ENCODE measurements at regions not wholly inside any gene's neighbourhood (a gene's known extent, or its start where the extent isn't known, plus 50 kb on each side); places are given as distances from the start of the nearest gene placed in this dataset.

DNA sequence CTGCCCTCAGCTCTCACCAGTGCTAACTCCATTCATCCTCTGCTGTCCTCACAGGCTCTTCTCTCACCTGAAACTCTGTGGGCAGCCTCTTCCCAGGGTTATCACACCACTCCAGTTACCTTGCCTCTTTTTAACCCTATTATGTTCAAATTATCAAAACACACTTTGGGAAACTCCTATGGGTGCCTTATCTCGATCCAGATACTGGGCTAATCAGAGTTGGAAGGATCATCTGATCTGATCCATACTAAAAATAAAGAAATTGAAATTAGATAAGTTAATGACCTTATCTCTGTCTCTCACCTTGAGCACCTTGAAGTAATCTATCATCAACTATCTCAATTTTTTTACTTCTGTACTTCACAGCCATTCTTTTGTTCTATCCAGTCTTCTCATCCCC is 300.5 kb upstream of the ISL1 start:
- no peak overlapping the region for H2BK120ac ChIP-seq (ENCODE audit: insufficient read depth, low read length, poor library complexity)

DNA sequence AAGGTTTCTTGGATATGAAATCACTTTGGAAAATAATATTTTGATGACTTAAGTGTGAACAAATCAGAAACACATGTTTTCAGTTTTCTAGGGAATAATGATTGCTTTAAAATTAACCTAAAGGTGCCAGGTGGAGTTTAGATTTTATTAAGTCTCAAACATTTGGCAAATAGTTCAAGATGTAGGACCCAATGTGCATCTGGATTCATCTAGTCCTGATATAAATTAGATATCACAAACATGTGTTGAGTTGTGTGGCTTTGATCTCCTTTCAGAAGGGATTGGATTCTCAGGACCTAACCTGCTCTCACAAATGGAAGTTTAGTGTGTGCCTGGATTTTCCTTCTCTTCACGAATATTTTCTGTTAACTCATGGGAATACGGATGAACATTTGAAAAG is 291.4 kb upstream of the ISL1 start:
- H3K9ac ChIP-seq (ENCODE audit: low read length) = no peak overlapping the region
- H2BK12ac ChIP-seq (ENCODE audit: low read length) = no peak overlapping the region
- no CpG with 5 or more reads among the region's 2 CpGs for WGBS (ENCODE audit: extremely low coverage, insufficient coverage, insufficient read length)
- H3K14ac ChIP-seq (ENCODE audit: low read length) = no peak overlapping the region
- H3K4ac ChIP-seq (ENCODE audit: low read depth, low read length) = no peak overlapping the region
- no peak overlapping the region for H2AK5ac ChIP-seq (ENCODE audit: low read length)
- no peaks in the 10 kb centered on the region for H3K36me3 ChIP-seq (ENCODE audit: control insufficient read depth in 1 of 2, insufficient read depth in 2 of 2, low read length in 2 of 2)
- no peak for DNase-seq
- no peaks in the 10 kb centered on the region for H3K9me3 ChIP-seq (ENCODE audit: insufficient read depth, low read depth, low read length)
- no peak overlapping the region for H3K27ac ChIP-seq (ENCODE audit: low read depth, low read length)
- no peaks in the 10 kb centered on the region for H3K79me1 ChIP-seq (ENCODE audit: low read length)
- no peak overlapping the region for H3K4me2 ChIP-seq (ENCODE audit: low read length)
- no peak overlapping the region for H2AFZ ChIP-seq (ENCODE audit: insufficient read depth, low read length, poor library complexity)
- no peak overlapping the region for H4K91ac ChIP-seq (ENCODE audit: low read depth, low read length)
- no peaks in the 10 kb centered on the region for H3K4me1 ChIP-seq (ENCODE audit: control insufficient read depth in 1 of 2, insufficient read depth in 2 of 2, low read length in 2 of 2)
- no peak overlapping the region for H2BK120ac ChIP-seq (ENCODE audit: insufficient read depth, low read length, poor library complexity)
- H4K12ac ChIP-seq (ENCODE audit: low read depth, low read length) = no peak overlapping the region
- no peak overlapping the region for H3K23ac ChIP-seq (ENCODE audit: low read length)
- H3K4me3 ChIP-seq (ENCODE audit: low read depth, low read length) = no peak overlapping the region
- no peak overlapping the region for H3K18ac ChIP-seq (ENCODE audit: low read length)
- no peak overlapping the region for H2BK5ac ChIP-seq (ENCODE audit: low read depth, low read length, poor library complexity)
- H3K79me2 ChIP-seq (ENCODE audit: control insufficient read depth, insufficient read depth, low read length, poor library complexity) = no peaks in the 10 kb centered on the region
- H4K8ac ChIP-seq (ENCODE audit: low read depth, low read length) = no peak overlapping the region
- no peaks in the 10 kb centered on the region for H3K27me3 ChIP-seq (ENCODE audit: insufficient read depth, low read length)

More for the DNA sequence above, 300.5 kb upstream of the ISL1 start:
- Histone ChIP-seq H3K18ac (ENCODE audit: low read length) (no peak overlapping the region), H2AK5ac (ENCODE audit: low read length) (no peak overlapping the region), H3K79me1 (ENCODE audit: low read length) (no peaks in the 10 kb centered on the region), H3K79me2 (ENCODE audit: control insufficient read depth, insufficient read depth, low read length, poor library complexity) (no peaks in the 10 kb centered on the region), H3K4me1 (ENCODE audit: control insufficient read depth in 1 of 2, insufficient read depth in 2 of 2, low read length in 2 of 2) (no peaks in the 10 kb centered on the region), H4K8ac (ENCODE audit: low read depth, low read length) (no peak overlapping the region), H4K91ac (ENCODE audit: low read depth, low read length) (no peak overlapping the region), H3K23ac (ENCODE audit: low read length) (no peak overlapping the region), H4K12ac (ENCODE audit: low read depth, low read length) (no peak overlapping the region), H3K9ac (ENCODE audit: low read length) (no peak overlapping the region), H3K4ac (ENCODE audit: low read depth, low read length) (no peak overlapping the region), H3K27ac (ENCODE audit: low read depth, low read length) (no peak overlapping the region), H3K4me2 (ENCODE audit: low read length) (no peak overlapping the region), H3K27me3 (ENCODE audit: insufficient read depth, low read length) (no peaks in the 10 kb centered on the region), H3K9me3 (ENCODE audit: insufficient read depth, low read depth, low read length) (no peaks in the 10 kb centered on the region), H3K4me3 (ENCODE audit: low read depth, low read length) (no peak overlapping the region), H3K14ac (ENCODE audit: low read length) (no peak overlapping the region), H3K36me3 (ENCODE audit: control insufficient read depth in 1 of 2, insufficient read depth in 2 of 2, low read length in 2 of 2) (no peaks in the 10 kb centered on the region), H2BK12ac (ENCODE audit: low read length) (no peak overlapping the region), H2AFZ (ENCODE audit: insufficient read depth, low read length, poor library complexity) (no peak overlapping the region), H2BK5ac (ENCODE audit: low read depth, low read length, poor library complexity) (no peak overlapping the region)
- DNase-seq = no peak
- WGBS (ENCODE audit: extremely low coverage, insufficient coverage, insufficient read length) = no CpG with 5 or more reads among the region's 1 CpG

DNA sequence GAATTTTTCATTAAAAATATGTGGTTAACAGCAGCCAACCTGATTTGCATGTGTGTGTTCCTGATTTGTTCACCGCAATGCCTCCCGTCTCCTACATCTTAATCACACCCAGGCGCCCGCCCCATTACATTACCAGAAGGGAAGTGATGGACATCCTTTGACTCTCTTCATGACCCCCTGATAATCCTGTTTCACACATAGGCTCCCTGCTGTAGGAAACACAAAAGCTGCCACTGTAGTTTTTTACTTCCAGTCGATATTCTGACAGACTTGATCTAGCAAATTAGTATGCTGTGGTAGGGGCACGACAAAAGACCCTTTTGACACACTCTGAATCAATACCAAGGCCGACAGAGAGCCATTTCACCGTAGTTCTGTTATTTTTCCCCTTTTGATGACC is 287.8 kb upstream of the ISL1 start:
- H3K23ac ChIP-seq (ENCODE audit: low read length) = no peak overlapping the region
- no peaks in the 10 kb centered on the region for H3K4me1 ChIP-seq (ENCODE audit: control insufficient read depth in 1 of 2, insufficient read depth in 2 of 2, low read length in 2 of 2)
- no peak overlapping the region for H2AFZ ChIP-seq (ENCODE audit: insufficient read depth, low read length, poor library complexity)
- H4K12ac ChIP-seq (ENCODE audit: low read depth, low read length) = no peak overlapping the region
- H3K27ac ChIP-seq (ENCODE audit: low read depth, low read length) = no peak overlapping the region
- WGBS (ENCODE audit: extremely low coverage, insufficient coverage, insufficient read length) = no CpG with 5 or more reads among the region's 8 CpGs
- H3K9ac ChIP-seq (ENCODE audit: low read length) = no peak overlapping the region
- H3K79me1 ChIP-seq (ENCODE audit: low read length) = no peaks in the 10 kb centered on the region
- H3K14ac ChIP-seq (ENCODE audit: low read length) = no peak overlapping the region
- H3K4ac ChIP-seq (ENCODE audit: low read depth, low read length) = no peak overlapping the region
- no peak overlapping the region for H2BK12ac ChIP-seq (ENCODE audit: low read length)
- no peak overlapping the region for H3K18ac ChIP-seq (ENCODE audit: low read length)
- H2BK5ac ChIP-seq (ENCODE audit: low read depth, low read length, poor library complexity) = no peak overlapping the region
- no peak overlapping the region for H4K91ac ChIP-seq (ENCODE audit: low read depth, low read length)
- DNase-seq = no peak
- no peaks in the 10 kb centered on the region for H3K9me3 ChIP-seq (ENCODE audit: insufficient read depth, low read depth, low read length)
- H2BK120ac ChIP-seq (ENCODE audit: insufficient read depth, low read length, poor library complexity) = no peak overlapping the region
- no peak overlapping the region for H2AK5ac ChIP-seq (ENCODE audit: low read length)
- H4K8ac ChIP-seq (ENCODE audit: low read depth, low read length) = no peak overlapping the region
- no peak overlapping the region for H3K4me3 ChIP-seq (ENCODE audit: low read depth, low read length)
- H3K27me3 ChIP-seq (ENCODE audit: insufficient read depth, low read length) = no peaks in the 10 kb centered on the region
- no peaks in the 10 kb centered on the region for H3K36me3 ChIP-seq (ENCODE audit: control insufficient read depth in 1 of 2, insufficient read depth in 2 of 2, low read length in 2 of 2)
- H3K79me2 ChIP-seq (ENCODE audit: control insufficient read depth, insufficient read depth, low read length, poor library complexity) = no peaks in the 10 kb centered on the region
- H3K4me2 ChIP-seq (ENCODE audit: low read length) = no peak overlapping the region

GRCh38 chr5:51096859-51097258 is 286.4 kb upstream of the ISL1 start:
- no peak overlapping the region for H2AFZ ChIP-seq (ENCODE audit: insufficient read depth, low read length, poor library complexity)
- no peak overlapping the region for H3K4me3 ChIP-seq (ENCODE audit: low read depth, low read length)
- H3K9me3 ChIP-seq (ENCODE audit: insufficient read depth, low read depth, low read length) = no peaks in the 10 kb centered on the region
- no peak overlapping the region for H2AK5ac ChIP-seq (ENCODE audit: low read length)
- no peaks in the 10 kb centered on the region for H3K79me1 ChIP-seq (ENCODE audit: low read length)
- H4K91ac ChIP-seq (ENCODE audit: low read depth, low read length) = no peak overlapping the region
- no peak overlapping the region for H2BK5ac ChIP-seq (ENCODE audit: low read depth, low read length, poor library complexity)
- no peak overlapping the region for H3K27ac ChIP-seq (ENCODE audit: low read depth, low read length)
- H3K79me2 ChIP-seq (ENCODE audit: control insufficient read depth, insufficient read depth, low read length, poor library complexity) = no peaks in the 10 kb centered on the region
- no peak overlapping the region for H3K4ac ChIP-seq (ENCODE audit: low read depth, low read length)
- WGBS (ENCODE audit: extremely low coverage, insufficient coverage, insufficient read length) = no CpG with 5 or more reads among the region's 3 CpGs
- H4K8ac ChIP-seq (ENCODE audit: low read depth, low read length) = no peak overlapping the region
- H3K36me3 ChIP-seq (ENCODE audit: control insufficient read depth in 1 of 2, insufficient read depth in 2 of 2, low read length in 2 of 2) = no peaks in the 10 kb centered on the region
- no peak overlapping the region for H2BK12ac ChIP-seq (ENCODE audit: low read length)
- H3K4me1 ChIP-seq (ENCODE audit: control insufficient read depth in 1 of 2, insufficient read depth in 2 of 2, low read length in 2 of 2) = no peaks in the 10 kb centered on the region
- no peaks in the 10 kb centered on the region for H3K27me3 ChIP-seq (ENCODE audit: insufficient read depth, low read length)
- no peak overlapping the region for H3K4me2 ChIP-seq (ENCODE audit: low read length)
- H3K23ac ChIP-seq (ENCODE audit: low read length) = no peak overlapping the region
- no peak overlapping the region for H4K12ac ChIP-seq (ENCODE audit: low read depth, low read length)
- DNase-seq = no peak
- no peak overlapping the region for H3K9ac ChIP-seq (ENCODE audit: low read length)
- no peak overlapping the region for H2BK120ac ChIP-seq (ENCODE audit: insufficient read depth, low read length, poor library complexity)
- no peak overlapping the region for H3K14ac ChIP-seq (ENCODE audit: low read length)
- H3K18ac ChIP-seq (ENCODE audit: low read length) = no peak overlapping the region
